22Rv1 (cell line): ENCODE measurements at regions not wholly inside any gene's neighbourhood (a gene's known extent, or its start where the extent isn't known, plus 50 kb on each side); places are given as distances from the start of the nearest gene placed in this dataset.

Experiments used
- H3K27ac ChIP-seq: fragments of 450-650 bp; 2 replicates; pipeline ENCODE4 v1.5.1; 2017
- ZFX ChIP-seq: fragments of 450-650 bp; IDR thresholded peaks from 2 replicates; pipeline ENCODE4 v1.6.1; 2017; ENCODE audit warnings: antibody characterized with exemption, borderline replicate concordance
- TF ChIP-seq, protein P1 (sequence below): fragments of 450-650 bp; IDR thresholded peaks from 2 replicates; pipeline ENCODE4 v1.5.1; 2017; ENCODE audit warnings: mild to moderate bottlenecking

DNA sequence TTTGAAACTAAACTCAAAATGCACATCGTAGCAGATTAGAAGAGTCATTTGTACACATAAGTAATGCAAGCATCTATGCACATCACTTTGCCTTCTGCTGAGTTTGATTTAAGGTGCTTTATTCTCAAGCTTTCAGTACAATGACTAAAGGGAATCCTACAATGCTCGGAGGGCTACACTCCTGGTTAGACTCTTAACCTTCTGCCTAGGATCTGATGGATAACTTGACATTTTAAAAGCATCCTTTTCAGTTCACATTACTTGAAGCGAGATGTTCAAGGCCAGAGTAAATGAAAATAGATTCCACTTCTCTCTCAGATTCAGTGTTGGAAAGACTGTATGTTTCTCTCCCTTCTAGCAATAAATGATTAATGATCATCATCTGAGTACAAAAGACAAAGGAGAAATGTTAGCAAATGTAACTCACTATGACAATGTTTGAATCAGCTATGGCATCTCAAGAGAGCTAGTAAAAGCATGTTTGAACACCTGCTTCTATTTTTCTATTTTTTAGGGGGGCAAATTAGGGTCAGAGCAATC lies 259.2 kb upstream of the ANO3 start:
- TF ChIP-seq, protein P1, sequence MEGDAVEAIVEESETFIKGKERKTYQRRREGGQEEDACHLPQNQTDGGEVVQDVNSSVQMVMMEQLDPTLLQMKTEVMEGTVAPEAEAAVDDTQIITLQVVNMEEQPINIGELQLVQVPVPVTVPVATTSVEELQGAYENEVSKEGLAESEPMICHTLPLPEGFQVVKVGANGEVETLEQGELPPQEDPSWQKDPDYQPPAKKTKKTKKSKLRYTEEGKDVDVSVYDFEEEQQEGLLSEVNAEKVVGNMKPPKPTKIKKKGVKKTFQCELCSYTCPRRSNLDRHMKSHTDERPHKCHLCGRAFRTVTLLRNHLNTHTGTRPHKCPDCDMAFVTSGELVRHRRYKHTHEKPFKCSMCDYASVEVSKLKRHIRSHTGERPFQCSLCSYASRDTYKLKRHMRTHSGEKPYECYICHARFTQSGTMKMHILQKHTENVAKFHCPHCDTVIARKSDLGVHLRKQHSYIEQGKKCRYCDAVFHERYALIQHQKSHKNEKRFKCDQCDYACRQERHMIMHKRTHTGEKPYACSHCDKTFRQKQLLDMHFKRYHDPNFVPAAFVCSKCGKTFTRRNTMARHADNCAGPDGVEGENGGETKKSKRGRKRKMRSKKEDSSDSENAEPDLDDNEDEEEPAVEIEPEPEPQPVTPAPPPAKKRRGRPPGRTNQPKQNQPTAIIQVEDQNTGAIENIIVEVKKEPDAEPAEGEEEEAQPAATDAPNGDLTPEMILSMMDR = no peak
- no peak for TF ChIP-seq ZFX

DNA sequence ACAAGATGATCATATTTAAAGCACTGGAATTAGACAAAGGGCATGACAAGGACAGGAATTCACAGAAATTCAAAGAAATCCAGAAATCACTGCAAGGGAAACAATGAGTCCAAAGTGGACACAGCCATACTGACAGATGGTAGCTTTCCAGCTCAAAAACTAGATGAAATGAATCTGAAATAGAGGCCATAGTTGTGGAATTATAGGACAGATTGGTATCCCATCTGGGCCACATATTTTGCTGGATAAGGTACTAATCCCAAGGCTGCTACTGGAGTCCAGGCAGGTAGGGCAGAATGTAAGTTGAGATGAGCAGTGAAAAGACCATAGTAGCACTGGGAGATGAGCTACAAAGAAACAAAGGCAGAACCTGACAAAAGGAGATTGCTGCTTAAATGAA lies 258.3 kb upstream of the ANO3 start:
- H3K27ac ChIP-seq = no peak overlapping the region
- TF ChIP-seq, protein P1 = no peak
- TF ChIP-seq ZFX = no peak

More for the DNA sequence above, 259.2 kb upstream of the ANO3 start:
- no peak overlapping the region for H3K27ac ChIP-seq

DNA sequence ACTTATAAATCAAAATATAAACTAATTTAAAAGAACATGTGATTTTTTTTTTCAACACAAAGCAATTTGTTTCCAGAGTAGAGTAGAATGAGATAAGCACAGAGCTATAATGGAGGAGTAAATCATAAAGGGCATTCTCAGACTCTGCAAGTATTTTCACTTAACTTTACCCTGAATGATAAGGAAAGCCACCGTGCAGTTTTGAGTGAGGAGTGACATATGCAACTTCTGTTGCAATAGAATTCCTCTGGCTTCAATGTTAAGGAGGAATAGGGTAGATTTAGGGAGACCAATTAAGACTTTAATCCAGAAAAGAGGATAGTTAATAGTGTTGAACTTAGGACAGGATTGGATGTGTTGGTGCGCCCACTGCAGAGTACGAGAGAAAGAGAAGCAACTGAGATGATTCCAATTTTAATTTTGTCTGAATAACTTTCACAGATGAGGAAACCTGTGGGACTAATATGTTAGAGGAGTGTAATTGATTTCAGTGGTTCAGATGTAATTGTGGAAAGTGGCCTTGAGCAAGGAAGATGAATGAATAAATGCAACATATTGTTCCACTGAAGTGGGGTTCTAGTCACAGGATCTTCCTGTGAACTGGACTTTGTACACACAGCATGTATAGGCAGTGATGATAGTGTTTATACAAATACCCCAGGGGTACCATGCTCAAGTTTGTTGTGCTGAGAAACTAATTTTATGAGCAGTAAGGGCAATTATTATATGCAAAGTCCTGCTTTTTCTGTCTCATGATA lies 255.5 kb upstream of the ANO3 start:
- TF ChIP-seq ZFX = no peak
- TF ChIP-seq, protein P1 = no peak
- no peak overlapping the region for H3K27ac ChIP-seq

DNA sequence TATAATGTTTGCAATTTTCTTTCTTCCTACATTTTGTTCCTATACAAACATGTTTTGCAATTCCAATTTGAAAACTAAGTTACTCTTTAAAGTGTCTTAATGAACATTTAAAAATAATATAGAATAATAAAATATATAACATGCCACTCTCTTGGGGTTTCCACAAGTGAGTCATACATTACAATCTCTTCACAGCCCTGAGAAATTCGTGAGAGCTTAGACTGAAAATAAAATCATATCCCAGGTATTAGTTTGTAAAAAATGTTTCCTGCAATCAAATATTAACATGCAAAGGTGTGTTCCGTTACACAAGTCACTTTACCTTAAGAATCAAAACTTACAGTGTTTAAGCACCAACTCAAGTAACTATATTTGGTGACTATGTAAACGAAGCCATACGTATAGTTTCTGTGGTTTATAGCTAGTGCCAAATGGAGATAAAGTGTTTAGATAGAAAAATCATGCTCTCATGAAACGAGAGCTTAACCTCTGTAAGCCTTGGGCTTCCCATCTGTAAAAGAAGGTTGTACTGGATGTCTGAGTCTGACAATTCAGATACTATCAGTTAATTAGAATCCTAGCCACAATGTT lies 253.6 kb upstream of the ANO3 start:
- no peak overlapping the region for H3K27ac ChIP-seq
- TF ChIP-seq ZFX = no peak
- TF ChIP-seq, protein P1 = no peak

DNA sequence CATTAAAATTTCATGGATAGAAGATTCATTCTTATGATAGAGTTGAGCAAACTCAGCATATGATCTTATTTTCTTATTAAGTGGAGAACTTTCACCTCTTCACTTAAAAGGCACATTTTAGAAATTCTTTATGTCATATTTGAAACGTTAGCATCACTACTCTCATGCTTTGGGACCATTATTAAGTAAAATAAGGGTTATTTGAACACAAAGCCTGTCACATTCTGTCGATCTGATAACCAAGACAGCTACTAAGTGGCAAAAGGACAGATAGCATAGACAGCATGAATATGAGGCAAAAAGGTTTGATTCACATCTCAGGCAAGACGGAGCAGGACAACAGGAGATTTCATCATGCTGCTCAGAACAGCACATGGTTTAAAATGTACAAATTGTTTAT lies 247.6 kb upstream of the ANO3 start:
- no peak overlapping the region for H3K27ac ChIP-seq
- TF ChIP-seq, protein P1 = no peak
- TF ChIP-seq ZFX = no peak

DNA sequence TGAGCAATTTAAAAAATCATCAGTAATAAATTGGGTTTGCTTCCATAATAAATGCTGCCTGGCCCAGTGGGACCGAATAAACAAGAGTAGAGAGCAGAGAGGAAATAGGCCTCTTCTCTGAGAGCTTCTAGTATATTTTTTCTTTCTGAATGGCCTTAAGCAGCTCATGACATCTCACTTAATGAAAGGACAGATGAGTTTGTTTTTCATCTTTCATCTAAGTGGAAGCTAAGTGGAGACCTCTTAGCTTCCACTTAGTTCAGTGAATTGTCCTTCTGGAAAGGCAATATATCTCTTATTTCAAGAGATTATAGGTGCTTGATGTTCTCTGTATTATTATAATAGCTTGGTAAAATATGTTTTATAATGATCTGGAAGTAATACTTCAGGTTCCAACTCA lies 245.9 kb upstream of the ANO3 start:
- TF ChIP-seq, protein P1 = no peak
- TF ChIP-seq ZFX = no peak

More for the DNA sequence above, 245.9 kb upstream of the ANO3 start:
- H3K27ac ChIP-seq = no peak overlapping the region
